ENCODE measurements at regions not wholly inside any gene's neighbourhood (a gene's known extent, or its start where the extent isn't known, plus 50 kb on each side); places are given as distances from the start of the nearest gene placed in this dataset.
A peak's percentile ranks its signal among the peaks of the same experiment; 100 is the strongest.

- DNase-seq (ENCODE audit: extremely low read depth in 1 of 11, low read depth in 9 of 11, low spot score in 4 of 11) = no peak
Measured at GRCh38 chr4:59904331-59904730, 1295.8 kb upstream of the ADGRL3 start.

GRCh38 chr4:59920416-59920815 lies 1279.7 kb upstream of the ADGRL3 start:
- DNase-seq (ENCODE audit: extremely low read depth in 1 of 11, low read depth in 9 of 11, low spot score in 4 of 11) = no peak

DNA sequence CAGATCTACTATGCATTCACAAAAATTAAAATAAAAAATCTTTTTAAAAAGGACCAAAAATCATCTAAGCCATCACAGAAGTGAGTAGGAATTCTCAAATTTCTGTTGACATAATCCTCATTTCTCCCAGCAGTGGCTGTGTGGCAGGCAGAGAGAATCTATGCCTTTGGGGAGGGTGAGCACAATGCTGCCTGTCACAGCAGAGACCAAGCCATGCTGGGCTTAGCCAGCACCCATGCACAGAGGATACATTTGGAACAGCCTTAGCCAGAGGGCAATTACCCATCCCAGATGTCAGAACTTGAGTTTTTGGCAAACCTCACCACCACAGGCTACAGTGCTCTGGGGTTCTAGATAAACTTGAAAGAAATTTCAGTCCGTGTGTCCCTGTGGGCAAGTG lies 1274.8 kb upstream of the ADGRL3 start:
- DNase-seq (ENCODE audit: extremely low read depth in 1 of 11, low read depth in 9 of 11, low spot score in 4 of 11) = no peak

GRCh38 chr4:59936566-59936965 lies 1263.6 kb upstream of the ADGRL3 start:
- DNase-seq (ENCODE audit: extremely low read depth in 1 of 11, low read depth in 9 of 11, low spot score in 4 of 11) = no peak

DNA sequence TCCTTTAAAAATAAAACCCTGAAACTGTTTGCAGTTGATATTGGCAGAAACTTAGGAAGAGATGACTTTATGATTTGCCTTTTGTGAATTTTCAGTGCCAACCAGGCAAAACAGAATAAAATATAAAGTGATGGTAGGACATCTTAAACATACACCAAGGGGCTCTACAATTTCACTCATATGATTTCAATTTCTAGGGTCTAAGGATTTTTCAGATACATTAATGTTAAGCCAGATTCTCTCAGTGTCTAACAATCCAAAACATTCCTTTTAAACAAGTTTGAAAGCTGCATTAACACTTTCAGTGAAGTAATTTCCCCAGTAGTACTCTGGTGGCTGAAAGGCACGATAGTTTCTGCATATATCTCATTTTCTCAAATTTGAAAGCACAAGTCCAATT lies 1262.0 kb upstream of the ADGRL3 start:
- no peak for DNase-seq (ENCODE audit: extremely low read depth in 1 of 11, low read depth in 9 of 11, low spot score in 4 of 11)

DNA sequence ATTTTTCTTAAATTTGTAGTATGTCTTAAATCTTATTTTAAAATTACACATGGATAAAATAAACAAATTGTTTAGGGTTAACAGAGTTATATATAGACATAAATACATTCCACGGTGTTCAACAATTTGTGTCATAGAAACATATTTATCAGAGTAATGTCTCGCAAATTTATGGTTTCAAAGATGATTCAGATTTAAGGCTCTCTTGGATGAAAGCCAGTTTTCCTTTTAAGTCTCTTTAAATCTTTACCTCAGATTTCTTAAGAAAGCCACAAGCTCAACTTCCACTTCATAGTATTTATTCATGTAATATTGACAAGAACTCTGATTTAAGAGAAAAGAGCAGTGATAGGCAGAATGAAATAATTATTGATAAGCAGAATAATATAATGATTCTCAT lies 1254.8 kb upstream of the ADGRL3 start:
- DNase-seq (ENCODE audit: extremely low read depth in 1 of 11, low read depth in 9 of 11, low spot score in 4 of 11) = no peak

- DNase-seq (ENCODE audit: extremely low read depth in 1 of 11, low read depth in 9 of 11, low spot score in 4 of 11) = no peak
Measured at GRCh38 chr4:59945716-59946115, 1254.4 kb upstream of the ADGRL3 start.

DNA sequence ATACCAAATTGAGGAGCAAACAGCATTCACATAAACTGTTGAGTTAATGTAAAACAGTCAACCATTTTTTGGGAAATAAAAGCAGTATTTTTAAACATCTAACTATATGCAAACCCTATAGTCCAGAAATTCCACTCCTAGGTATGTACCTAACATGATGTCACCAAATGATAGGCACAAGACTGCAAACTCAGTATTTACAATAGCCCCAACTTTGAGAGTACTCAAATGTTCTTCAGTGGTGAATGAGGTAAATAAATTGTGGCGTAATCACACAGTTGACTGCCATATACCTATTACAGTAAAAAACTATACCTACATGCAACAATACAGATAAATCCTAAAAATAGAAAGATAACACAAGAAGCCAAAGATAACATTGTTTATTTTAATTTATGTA lies 1243.8 kb upstream of the ADGRL3 start:
- DNase-seq (ENCODE audit: extremely low read depth in 1 of 11, low read depth in 9 of 11, low spot score in 4 of 11) = no peak

DNA sequence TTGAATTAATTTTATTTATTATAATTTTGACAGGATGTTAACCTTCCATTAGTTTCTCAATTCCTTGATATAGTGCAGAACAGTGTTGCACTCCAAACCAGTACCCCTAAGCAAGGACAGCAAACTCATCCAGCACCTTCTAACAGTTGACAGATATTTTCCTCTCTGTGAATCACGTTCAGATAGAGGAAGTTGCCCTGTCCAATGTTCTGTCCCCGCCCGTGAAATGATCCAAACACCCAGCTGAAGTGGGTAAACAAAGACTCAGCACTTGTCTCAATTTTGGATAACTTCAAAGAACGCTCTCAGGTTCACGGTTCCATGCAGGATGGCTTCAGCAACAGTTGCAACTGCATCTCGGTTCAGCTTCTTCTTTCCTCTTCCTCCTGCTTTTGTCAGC lies 1240.0 kb upstream of the ADGRL3 start:
- DNase-seq (ENCODE audit: extremely low read depth in 1 of 11, low read depth in 9 of 11, low spot score in 4 of 11) = no peak

DNA sequence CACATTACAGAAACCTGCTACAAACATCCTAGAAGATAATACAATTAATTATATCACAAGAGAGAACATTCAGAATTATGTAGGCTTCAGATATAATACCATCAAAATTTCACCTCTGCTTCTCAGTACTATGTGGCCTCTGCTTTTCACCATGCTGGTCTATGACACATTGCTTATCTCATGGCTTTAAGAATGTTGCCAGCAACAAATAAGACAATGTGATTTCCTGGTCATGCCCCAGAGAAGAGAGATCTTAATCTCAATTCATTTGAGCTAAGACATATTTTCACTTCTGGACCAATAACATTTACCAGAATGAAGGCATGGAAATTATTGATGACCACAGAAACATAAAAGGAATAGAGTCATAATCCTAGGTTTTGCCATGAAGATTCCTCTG lies 1233.4 kb upstream of the ADGRL3 start:
- no peak for DNase-seq (ENCODE audit: extremely low read depth in 1 of 11, low read depth in 9 of 11, low spot score in 4 of 11)

DNA sequence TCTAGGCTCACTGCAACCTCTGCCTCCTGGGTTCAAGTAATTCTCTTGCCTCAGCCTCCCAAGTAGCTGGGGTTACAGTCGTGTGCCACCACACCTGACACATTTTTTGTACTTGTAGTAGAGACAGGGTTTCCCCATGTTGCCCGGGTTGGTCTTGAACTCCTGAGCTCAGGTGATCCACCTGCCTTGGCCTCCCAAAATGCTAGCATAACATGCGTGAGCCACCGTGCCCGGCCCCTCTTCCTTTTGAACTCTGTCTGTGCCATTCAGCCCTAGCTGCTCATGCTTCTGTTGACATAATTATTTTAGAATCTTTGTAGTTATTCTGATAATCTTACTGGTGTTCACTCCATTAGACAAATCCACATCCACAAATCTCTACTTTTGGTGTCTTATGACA lies 1231.3 kb upstream of the ADGRL3 start:
- no peak for DNase-seq (ENCODE audit: extremely low read depth in 1 of 11, low read depth in 9 of 11, low spot score in 4 of 11)

DNA sequence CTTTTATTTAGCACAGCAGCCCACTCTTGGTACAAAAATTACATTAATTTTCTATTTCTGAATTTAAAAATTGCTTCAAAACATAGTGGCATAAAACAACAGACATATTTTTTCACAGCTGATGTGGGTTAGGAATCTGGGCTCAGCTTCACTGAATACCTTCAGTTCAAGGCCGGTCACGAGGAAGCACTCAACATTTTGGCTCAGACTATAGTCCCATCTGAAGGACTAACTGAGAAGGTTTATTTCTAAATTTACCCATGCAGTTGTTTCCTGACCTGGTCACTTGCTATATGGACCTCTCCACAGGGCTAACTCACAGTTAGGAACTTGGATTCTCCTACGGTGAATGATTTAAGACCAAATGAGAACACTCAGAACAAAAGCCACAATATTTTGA lies 1230.2 kb upstream of the ADGRL3 start:
- no peak for DNase-seq (ENCODE audit: extremely low read depth in 1 of 11, low read depth in 9 of 11, low spot score in 4 of 11)

- no peak for DNase-seq (ENCODE audit: extremely low read depth in 1 of 11, low read depth in 9 of 11, low spot score in 4 of 11)
Measured at GRCh38 chr4:59971952-59972351, 1228.2 kb upstream of the ADGRL3 start.

DNA sequence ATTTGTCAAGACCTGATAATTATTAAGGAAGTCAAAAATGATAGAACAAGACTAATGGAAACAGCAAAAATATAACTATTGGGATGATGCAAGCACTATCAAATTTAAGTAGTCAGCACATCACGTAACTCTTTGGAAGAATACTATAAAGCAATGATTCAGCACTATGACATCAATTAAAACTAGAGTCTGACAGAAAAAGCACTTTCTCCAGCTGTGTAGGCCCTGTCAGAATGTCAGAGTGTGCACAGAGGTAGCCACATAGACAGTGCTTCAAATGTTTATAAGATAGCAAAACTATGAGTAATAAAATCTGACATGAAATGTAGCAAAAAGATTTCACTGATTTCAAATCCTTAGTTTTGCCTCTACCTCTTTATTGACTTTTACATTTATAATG lies 1226.6 kb upstream of the ADGRL3 start:
- DNase-seq (ENCODE audit: extremely low read depth in 1 of 11, low read depth in 9 of 11, low spot score in 4 of 11) = no peak

GRCh38 chr4:59979061-59979460 lies 1221.1 kb upstream of the ADGRL3 start:
- DNase-seq (ENCODE audit: extremely low read depth in 1 of 11, low read depth in 9 of 11, low spot score in 4 of 11) = no peak

DNA sequence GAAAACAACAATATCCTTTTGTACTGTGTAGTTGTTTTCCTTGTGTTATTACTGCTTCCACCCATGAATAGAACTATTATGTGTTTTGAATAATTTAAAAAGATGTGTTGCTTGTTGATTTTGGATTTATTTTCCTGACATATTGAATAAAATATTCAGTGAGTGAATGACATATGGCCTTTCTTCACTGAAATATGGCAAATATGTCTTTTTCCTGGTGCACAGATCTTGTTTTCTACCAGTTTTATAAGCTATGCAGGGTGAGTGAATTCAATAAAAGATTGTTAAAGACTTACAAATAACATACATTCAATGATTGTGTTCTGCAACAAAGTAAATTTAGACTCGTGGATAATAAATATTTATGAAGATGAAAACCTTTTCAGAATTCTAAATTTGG lies 1216.3 kb upstream of the ADGRL3 start:
- no peak for DNase-seq (ENCODE audit: extremely low read depth in 1 of 11, low read depth in 9 of 11, low spot score in 4 of 11)

GRCh38 chr4:59987289-59987688 lies 1212.8 kb upstream of the ADGRL3 start:
- DNase-seq (ENCODE audit: extremely low read depth in 1 of 11, low read depth in 9 of 11, low spot score in 4 of 11) = no peak

GRCh38 chr4:59994118-59994517 lies 1206.0 kb upstream of the ADGRL3 start:
- no peak for DNase-seq (ENCODE audit: extremely low read depth in 1 of 11, low read depth in 9 of 11, low spot score in 4 of 11)

DNA sequence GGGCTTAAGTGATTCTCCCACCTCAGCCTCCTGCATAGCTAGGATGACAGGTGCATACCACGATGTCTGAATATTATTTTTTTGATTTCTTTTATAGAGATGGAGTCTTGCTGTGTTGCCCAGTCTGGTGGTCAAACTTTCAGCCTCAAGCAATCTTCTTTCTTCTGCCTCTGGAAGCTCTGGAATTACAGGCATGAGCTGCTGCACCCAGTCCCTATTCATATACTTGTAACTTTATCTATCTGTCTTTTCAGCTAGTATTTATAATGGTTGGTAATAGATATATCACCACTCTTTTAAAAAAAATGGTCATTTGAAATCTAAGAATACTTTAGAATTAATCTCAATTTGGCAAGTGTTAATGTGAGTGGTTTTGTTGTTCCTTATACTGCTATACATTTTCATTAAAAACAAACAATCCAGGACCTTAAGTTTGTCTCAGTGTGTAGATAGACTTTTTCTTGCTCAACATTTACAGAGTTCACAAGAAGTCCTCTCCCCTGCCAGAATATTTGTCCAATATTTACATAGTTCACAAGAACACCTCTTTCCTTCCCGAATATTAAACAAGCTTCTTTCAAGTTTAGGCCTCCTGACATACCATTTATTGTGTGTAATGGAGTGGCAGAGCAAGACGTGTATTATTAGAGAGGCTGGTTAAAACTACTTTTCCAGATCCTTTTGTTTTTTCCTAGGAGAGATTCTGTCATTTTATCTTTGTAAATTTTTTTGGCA lies 1197.4 kb upstream of the ADGRL3 start:
- DNase-seq (ENCODE audit: extremely low read depth in 1 of 11, low read depth in 9 of 11, low spot score in 4 of 11) = no peak

- peak in 1 of 11 donors; percentile 5 for DNase-seq (ENCODE audit: extremely low read depth in 1 of 11, low read depth in 9 of 11, low spot score in 4 of 11)
Measured at GRCh38 chr4:60013464-60014184, 1186.5 kb upstream of the ADGRL3 start.

GRCh38 chr4:60016971-60017370 lies 1183.2 kb upstream of the ADGRL3 start:
- DNase-seq (ENCODE audit: extremely low read depth in 1 of 11, low read depth in 9 of 11, low spot score in 4 of 11) = no peak
